GM21576 (cell line): ENCODE measurements at regions not wholly inside any gene's neighbourhood (a gene's known extent, or its start where the extent isn't known, plus 50 kb on each side); places are given as distances from the start of the nearest gene placed in this dataset.

Experiments used
- ATAC-seq: cut with Tn5 transposase; IDR thresholded peaks from one replicate; pipeline ENCODE4 v1.9.1; 2021; ENCODE audit warnings: mild to moderate bottlenecking, moderate library complexity; ENCODE audit not compliant: unreplicated experiment

GRCh38 chr18:10009321-10010144 is 95.7 kb downstream of the VAPA start:
- no peak for ATAC-seq

GRCh38 chr18:10010611-10011015 is 96.8 kb downstream of the VAPA start:
- no peak for ATAC-seq

GRCh38 chr18:10011061-10011460 is 97.2 kb downstream of the VAPA start:
- no peak for ATAC-seq

DNA sequence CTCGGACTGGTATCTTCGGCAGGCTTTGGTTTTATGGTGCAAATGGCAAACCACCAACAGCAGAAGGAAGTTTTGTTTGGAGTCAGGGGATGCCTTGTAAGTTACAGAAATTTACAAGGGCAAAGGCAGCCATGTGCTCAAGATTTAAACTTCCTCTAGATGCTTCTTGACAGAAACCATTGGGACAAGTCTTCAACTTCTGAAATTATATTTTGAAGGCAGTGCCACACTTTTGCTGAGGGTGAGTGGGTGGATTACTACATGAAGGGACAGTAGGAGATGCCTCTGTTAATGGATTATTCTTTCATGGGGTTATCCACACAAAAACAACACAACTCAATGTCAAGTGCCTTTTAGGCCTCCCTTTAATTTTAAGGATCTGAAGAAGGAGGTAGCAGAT is 97.9 kb downstream of the VAPA start:
- ATAC-seq, result no peak

GRCh38 chr18:10012526-10012925 is 98.7 kb downstream of the VAPA start:
- ATAC-seq, result no peak

DNA sequence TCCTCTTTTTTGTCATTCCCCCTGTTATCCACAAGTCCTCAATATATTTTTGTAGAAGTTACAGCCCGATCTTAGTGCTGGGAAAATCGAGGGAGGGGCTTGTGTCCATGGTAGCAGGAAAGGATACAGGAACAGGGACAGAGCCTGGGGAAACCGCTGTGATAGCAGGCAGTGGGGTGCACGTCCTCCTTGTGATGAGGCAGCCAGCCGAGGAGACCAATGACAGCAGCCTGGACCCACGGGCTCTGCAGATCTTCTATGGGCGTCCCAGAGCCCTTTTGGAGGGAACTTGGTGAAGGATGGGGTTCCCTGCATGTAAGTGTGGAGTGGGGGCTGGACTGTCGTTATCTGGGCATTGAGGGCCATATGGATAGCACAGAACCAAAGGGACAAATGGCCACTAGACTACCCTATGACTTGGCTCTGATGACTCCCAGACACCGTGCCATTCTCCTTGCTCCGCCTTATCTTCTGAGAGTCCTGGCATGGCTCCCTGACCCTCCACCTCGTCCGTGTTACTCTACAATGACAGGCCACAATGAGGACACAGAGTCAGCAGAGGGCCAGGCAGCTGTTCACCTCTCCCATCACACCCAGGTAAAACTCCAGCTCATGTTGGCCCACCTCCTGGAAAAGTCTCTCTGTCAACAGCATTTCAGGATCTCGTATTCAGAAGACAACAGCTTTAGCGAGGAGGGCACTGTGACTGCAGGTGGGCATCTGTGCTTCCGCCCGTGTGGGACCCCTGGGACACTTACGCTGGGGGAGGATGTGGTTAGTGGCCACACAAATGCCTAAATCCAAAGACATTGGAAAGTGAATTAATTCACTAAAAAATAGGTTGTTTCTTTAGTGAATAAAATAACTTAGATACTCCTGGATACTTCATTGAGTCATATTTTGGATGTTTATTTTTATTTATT is 100.1 kb downstream of the VAPA start:
- no peak for ATAC-seq

DNA sequence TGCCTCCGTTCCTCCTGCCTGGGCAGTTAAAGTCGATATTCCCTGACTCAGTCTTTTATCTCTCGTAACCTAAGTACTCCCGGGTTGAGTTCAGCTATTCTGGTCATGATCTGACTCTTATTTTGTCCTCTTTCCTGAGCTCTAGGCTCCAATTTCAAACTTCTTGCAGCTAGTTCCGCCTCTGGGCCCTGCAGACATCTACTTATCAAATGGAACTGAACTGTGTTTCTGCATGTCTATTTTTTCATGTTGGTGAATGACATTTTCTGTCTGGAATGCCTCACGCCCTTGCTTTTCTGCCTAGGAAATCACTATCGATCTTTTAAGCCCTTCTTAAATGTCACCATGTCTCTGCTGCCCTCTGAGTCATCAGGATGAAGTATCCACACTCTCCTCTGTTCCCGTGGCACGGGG is 101.5 kb downstream of the VAPA start:
- no peak for ATAC-seq

DNA sequence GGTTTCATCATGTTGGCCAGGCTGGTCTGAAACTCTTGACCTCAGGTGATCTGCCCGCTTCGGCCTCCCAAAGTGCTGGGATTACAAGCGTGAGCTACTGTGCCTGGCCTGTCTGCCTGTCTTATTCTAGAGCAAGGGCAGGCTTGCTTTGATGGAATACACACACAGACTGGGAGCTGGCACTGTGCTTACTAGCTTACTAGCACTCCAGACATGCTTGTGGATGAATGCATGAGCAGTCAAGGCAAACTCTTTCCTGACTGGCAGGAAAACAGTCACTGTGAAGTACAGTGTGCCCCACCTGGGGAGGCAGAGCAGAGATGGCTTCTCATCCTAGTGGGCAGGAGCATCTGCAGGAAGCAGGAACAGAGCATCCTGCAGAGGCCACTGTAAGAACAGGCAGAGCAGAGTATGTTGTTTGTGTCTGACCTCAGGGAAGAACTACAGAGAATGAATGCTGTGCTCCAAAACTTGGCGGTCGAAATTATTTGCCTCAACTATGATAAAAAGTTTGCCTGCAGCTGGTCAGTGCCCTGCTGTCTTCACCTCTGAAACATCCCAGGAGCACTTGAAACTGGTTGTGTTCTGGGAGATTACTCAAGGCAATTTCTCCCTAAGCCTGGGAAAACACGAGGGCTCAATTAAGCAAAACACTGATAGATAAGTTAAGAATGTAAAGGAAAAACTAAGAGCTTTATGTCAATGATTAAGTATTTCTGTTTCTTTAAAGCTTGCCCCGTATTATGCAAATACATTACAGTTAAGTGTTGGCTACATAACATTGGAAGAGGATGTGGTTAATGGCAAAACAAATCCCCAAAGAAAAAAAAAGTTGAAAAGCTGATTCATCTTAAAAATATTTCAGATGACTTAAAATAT is 102.4 kb downstream of the VAPA start:
- no peak for ATAC-seq

GRCh38 chr18:10017043-10017442 is 103.2 kb downstream of the VAPA start:
- ATAC-seq, result no peak

DNA sequence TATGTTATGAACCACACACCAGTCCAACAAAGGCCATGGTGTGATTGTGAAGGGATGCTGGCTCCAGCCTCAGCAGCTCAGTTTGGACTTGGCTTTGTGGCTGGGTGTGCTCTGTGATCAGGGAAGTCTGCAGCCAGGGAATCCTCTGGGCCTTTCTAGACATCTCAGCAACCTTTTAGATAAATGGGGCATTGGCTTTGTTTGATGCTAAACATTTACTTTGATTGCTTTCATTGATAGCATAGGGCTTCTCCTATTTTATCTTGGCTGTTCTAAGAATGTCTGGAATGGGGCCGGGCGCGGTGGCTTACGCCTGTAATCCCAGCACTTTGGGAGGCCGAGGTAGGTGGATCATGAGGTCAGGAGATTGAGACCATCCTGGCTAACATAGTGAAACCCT is 104.5 kb downstream of the VAPA start:
- no peak for ATAC-seq

- no peak for ATAC-seq
Observed at GRCh38 chr18:10020171-10020570, 106.4 kb downstream of the VAPA start.

- ATAC-seq, result no peak
Observed at GRCh38 chr18:10022365-10022764, 108.5 kb downstream of the VAPA start.

- no peak for ATAC-seq
Observed at GRCh38 chr18:10023853-10024570, 110.2 kb downstream of the VAPA start.

DNA sequence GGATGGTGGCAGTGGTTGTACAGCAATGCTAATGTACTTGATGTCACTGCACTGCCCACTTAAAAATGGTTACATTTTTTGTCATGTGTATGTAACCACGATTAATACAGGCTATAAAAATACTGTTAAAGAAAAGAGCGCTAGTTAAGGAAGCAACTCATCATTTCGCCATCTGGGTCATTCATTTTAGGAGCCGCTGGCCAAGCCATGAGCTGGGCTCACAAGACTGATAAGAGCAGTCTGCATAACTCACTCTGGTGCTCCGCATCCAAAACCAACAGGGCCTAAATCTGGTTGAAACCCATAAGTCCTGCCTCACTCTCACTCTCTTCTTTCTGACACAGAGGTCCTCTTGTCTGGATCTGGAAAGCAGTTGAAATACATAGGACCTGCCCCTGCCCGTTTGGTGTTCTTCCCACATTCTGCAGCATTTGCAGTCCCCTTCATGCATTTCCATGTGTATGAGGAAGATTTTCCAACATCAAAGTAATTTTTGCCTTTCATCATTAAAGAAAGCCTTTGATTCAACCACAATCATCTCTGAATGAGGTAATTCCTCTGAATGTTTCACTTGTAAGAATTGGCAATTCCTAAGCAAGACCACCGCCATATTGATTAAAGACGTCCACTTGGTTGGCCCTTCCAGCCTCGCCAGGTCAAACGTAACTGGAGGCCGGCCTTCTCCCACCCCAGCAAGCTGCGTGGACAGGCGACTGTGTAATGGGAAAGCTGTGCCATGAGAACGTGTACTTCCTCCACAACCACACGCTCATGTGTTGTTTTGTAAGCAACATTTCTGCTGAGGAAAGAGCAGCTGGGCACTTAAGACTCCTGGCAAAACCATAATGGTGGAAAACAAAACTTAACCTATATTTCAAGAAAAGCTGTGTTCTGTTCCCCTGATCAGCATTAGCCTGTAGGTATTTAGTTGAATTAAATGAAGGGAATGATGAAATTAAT is 112.2 kb downstream of the VAPA start:
- ATAC-seq, result no peak

- ATAC-seq, result no peak
Observed at GRCh38 chr18:10027031-10027430, 113.2 kb downstream of the VAPA start.

DNA sequence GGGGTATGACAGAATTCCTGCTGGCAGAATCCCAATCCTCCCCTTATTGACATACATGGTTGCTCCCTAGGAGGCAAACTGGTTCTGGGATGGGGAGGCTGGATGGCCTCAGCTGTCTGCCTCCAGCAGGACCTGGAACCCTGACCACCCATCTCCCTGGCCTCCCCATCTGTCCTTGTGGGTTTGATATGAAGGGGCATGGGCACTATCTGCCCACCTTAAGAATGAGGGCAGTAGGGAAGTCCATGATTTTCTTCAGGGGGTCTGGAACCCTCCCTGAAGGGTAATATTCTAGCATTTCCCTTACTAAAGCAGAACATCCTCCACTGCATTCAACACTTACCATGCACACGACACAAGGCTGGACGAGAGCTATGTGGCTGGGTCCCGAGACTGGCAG is 113.6 kb downstream of the VAPA start:
- no peak for ATAC-seq

GRCh38 chr18:10029711-10030110 is 115.9 kb downstream of the VAPA start:
- no peak for ATAC-seq

GRCh38 chr18:10030816-10031541 is 117.2 kb downstream of the VAPA start:
- no peak for ATAC-seq
